ENCODE measurements at regions not wholly inside any gene's neighbourhood (a gene's known extent, or its start where the extent isn't known, plus 50 kb on each side); places are given as distances from the start of the nearest gene placed in this dataset.

- DNase-seq (ENCODE audit: low spot score), result no peak
These were observed 608.0 kb downstream of the BRINP1 start for GRCh38 chr9:118761016-118761790.

GRCh38 chr9:118767571-118767970 lies 601.7 kb downstream of the BRINP1 start:
- DNase-seq (ENCODE audit: low spot score), result no peak

- DNase-seq (ENCODE audit: low spot score), result no peak
These were observed 586.3 kb downstream of the BRINP1 start for GRCh38 chr9:118782790-118783463.

- no peak for DNase-seq (ENCODE audit: low spot score)
These were observed 585.2 kb downstream of the BRINP1 start for GRCh38 chr9:118784033-118784432.

GRCh38 chr9:118785456-118785855 lies 583.8 kb downstream of the BRINP1 start:
- no peak for DNase-seq (ENCODE audit: low spot score)

- DNase-seq (ENCODE audit: low spot score), result no peak
These were observed 582.4 kb downstream of the BRINP1 start for GRCh38 chr9:118786877-118787276.

GRCh38 chr9:118809160-118809625 lies 560.0 kb downstream of the BRINP1 start:
- no peak for DNase-seq (ENCODE audit: low spot score)

GRCh38 chr9:118829334-118829733 lies 539.9 kb downstream of the BRINP1 start:
- peak; percentile 31 for DNase-seq (ENCODE audit: low spot score)

GRCh38 chr9:118832371-118832770 lies 536.9 kb downstream of the BRINP1 start:
- DNase-seq (ENCODE audit: low spot score), result no peak

- no peak for DNase-seq (ENCODE audit: low spot score)
These were observed 532.3 kb downstream of the BRINP1 start for GRCh38 chr9:118836891-118837290.

- no peak for DNase-seq (ENCODE audit: low spot score)
These were observed 497.7 kb downstream of the BRINP1 start for GRCh38 chr9:118871531-118871930.

- no peak for DNase-seq (ENCODE audit: low spot score)
These were observed 486.6 kb downstream of the BRINP1 start for GRCh38 chr9:118882684-118883083.

GRCh38 chr9:118883411-118883810 lies 485.8 kb downstream of the BRINP1 start:
- no peak for DNase-seq (ENCODE audit: low spot score)

- no peak for DNase-seq (ENCODE audit: low spot score)
These were observed 478.0 kb downstream of the BRINP1 start for GRCh38 chr9:118891213-118891612.

GRCh38 chr9:118896324-118897000 lies 472.8 kb downstream of the BRINP1 start:
- peak; percentile 20 for DNase-seq (ENCODE audit: low spot score)

- no peak for DNase-seq (ENCODE audit: low spot score)
These were observed 451.1 kb downstream of the BRINP1 start for GRCh38 chr9:118918180-118918579.

- no peak for DNase-seq (ENCODE audit: low spot score)
These were observed 440.5 kb downstream of the BRINP1 start for GRCh38 chr9:118928722-118929121.

GRCh38 chr9:118929287-118929686 lies 439.9 kb downstream of the BRINP1 start:
- DNase-seq (ENCODE audit: low spot score), result peak; percentile 81

- DNase-seq (ENCODE audit: low spot score), result no peak
These were observed 437.3 kb downstream of the BRINP1 start for GRCh38 chr9:118931941-118932340.

GRCh38 chr9:118938581-118938980 lies 430.7 kb downstream of the BRINP1 start:
- DNase-seq (ENCODE audit: low spot score), result no peak

GRCh38 chr9:118940473-118940872 lies 428.8 kb downstream of the BRINP1 start:
- DNase-seq (ENCODE audit: low spot score), result no peak

- DNase-seq (ENCODE audit: low spot score), result no peak
These were observed 422.6 kb downstream of the BRINP1 start for GRCh38 chr9:118946669-118947068.

- no peak for DNase-seq (ENCODE audit: low spot score)
These were observed 414.4 kb downstream of the BRINP1 start for GRCh38 chr9:118954857-118955256.
